GM12891 (cell line): ENCODE measurements at regions not wholly inside any gene's neighbourhood (a gene's known extent, or its start where the extent isn't known, plus 50 kb on each side); places are given as distances from the start of the nearest gene placed in this dataset.
"Not testable (repeated sequence)": the region's sequence is repeated elsewhere in the genome, so short reads cannot be mapped to it uniquely, and the experiment has no call there.

Source experiments
- DNase-seq: peaks from one replicate; pipeline ENCODE4 v3.0.0; 2011; ENCODE audit warnings: low spot score; ENCODE audit not compliant: insufficient read length
- FAIRE-seq: peaks from 2 replicates; lab custom pipeline; 2011; peaks lifted over from hg19 to GRCh38; lab: Jason Lieb, UNC
- PAX5 ChIP-seq: IDR thresholded peaks from 2 replicates; pipeline ENCODE4 v1.6.1; 2011; ENCODE audit warnings: low read length, moderate library complexity, mild to moderate bottlenecking; ENCODE audit not compliant: insufficient read depth, severe bottlenecking
- POLR2A ChIP-seq: IDR thresholded peaks from 2 replicates; pipeline ENCODE4 v1.6.1; 2011; ENCODE audit warnings: low read depth, low read length, control low read depth
- POLR2AphosphoS5 ChIP-seq: IDR thresholded peaks from 2 replicates; pipeline ENCODE4 v1.6.1; 2011; ENCODE audit warnings: low read depth, low read length, control low read depth
- POU2F2 ChIP-seq: IDR thresholded peaks from 2 replicates; pipeline ENCODE4 v1.6.1; 2011; ENCODE audit warnings: low read depth, mild to moderate bottlenecking, control low read depth, low read length, moderate library complexity
- SPI1 ChIP-seq: IDR thresholded peaks from 2 replicates; pipeline ENCODE4 v1.6.1; 2011; ENCODE audit warnings: low read depth, low read length, control low read depth
- TAF1 ChIP-seq: IDR thresholded peaks from 2 replicates; pipeline ENCODE4 v1.6.1; 2011; ENCODE audit warnings: low read depth, low read length, control low read depth

- DNase-seq = no peak
- FAIRE-seq = no peak
- TF ChIP-seq TAF1 = no peak
- no peak for TF ChIP-seq PAX5
Measured at GRCh38 chr12:128088926-128089325, 178.0 kb upstream of the TMEM132C start.

GRCh38 chr12:128089961-128090360, 177.0 kb upstream of the TMEM132C start:
- TF ChIP-seq POLR2A = no peak
- no peak for TF ChIP-seq PAX5
- TF ChIP-seq POLR2AphosphoS5 = no peak
- no peak for TF ChIP-seq TAF1
- TF ChIP-seq SPI1 = no peak
- TF ChIP-seq POU2F2 = no peak
- FAIRE-seq (no peak), DNase-seq (no peak)

DNA sequence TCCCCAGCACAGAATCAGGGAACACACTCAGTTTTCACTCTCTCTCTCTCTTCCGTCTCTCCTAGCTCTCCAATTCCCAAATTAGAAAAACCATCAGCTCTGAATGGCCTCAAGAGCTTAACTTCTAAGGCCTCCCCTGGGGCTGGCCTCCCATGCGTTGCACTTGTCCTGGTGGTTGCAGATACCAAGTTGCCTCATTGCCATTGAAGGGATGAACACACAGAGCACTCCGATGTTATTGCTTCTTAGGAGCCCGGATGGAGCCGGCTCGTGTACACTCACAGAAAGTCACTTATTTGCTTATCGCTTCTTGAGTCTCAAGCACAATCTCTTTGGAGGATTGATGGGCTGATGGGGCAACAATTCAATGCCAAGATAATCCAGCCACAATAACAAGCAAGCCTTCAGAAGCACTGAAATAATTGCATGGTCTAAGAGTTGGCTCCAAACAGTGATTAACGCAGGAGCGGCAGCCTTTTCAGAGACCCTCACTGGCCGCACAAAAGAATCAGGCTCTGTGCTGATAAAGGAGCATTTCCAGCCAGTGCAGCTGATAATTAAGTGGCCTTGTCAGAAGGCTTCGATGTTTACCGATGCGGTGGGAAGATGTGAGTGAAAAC, 175.8 kb upstream of the TMEM132C start:
- TF ChIP-seq POU2F2 (no peak), PAX5 (no peak), POLR2A (no peak), POLR2AphosphoS5 (no peak), TAF1 (no peak), SPI1 (no peak)
- FAIRE-seq (no peak), DNase-seq (no peak)

- TF ChIP-seq TAF1 (no peak), POLR2A (no peak), PAX5 (no peak), SPI1 (no peak), POLR2AphosphoS5 (no peak), POU2F2 (no peak)
- DNase-seq (no peak), FAIRE-seq (no peak)
Measured at GRCh38 chr12:128091951-128092382, 175.0 kb upstream of the TMEM132C start.

DNA sequence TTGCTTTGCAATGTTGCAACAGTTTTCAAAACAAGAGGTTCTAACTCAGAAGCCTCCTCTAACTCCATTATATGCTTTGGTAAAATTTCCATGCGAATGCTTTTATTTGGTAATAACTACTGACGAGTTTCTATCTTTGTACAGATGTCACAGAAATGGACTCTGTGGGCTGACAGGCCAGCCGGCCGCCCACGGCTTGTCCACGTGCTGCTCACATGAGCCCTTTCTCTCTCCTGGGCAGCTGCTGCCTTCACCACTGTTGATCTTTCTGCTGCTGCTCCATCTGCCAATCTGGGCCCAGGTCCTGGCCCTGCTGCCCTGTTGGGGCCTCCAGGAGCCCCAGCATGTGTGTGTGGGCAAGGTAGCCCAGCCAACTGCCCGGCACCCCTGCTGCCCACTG, 168.2 kb upstream of the TMEM132C start:
- DNase-seq (no peak), FAIRE-seq (no peak)
- TF ChIP-seq TAF1 (no peak), SPI1 (no peak), POU2F2 (no peak), PAX5 (no peak), POLR2A (no peak)

GRCh38 chr12:128103152-128103551, 163.8 kb upstream of the TMEM132C start:
- DNase-seq (no peak), FAIRE-seq (no peak)

GRCh38 chr12:128109236-128109635, 157.7 kb upstream of the TMEM132C start:
- FAIRE-seq (no peak), DNase-seq (no peak)
- TF ChIP-seq PAX5 (no peak), SPI1 (no peak), POLR2AphosphoS5 (no peak), TAF1 (no peak), POU2F2 (no peak), POLR2A (no peak)

More at GRCh38 chr12:128103152-128103551, 163.8 kb upstream of the TMEM132C start:
- no peak for TF ChIP-seq POU2F2
- no peak for TF ChIP-seq TAF1
- no peak for TF ChIP-seq PAX5
- no peak for TF ChIP-seq POLR2A
- no peak for TF ChIP-seq SPI1
- TF ChIP-seq POLR2AphosphoS5 = no peak

- FAIRE-seq (no peak), DNase-seq (no peak)
- TF ChIP-seq TAF1 (no peak), POLR2A (no peak), POU2F2 (no peak), POLR2AphosphoS5 (no peak), PAX5 (no peak), SPI1 (no peak)
Measured at GRCh38 chr12:128109636-128110035, 157.3 kb upstream of the TMEM132C start.

- TF ChIP-seq POU2F2 (no peak), SPI1 (no peak), TAF1 (no peak), POLR2A (no peak), PAX5 (no peak), POLR2AphosphoS5 (no peak)
- FAIRE-seq (no peak), DNase-seq (no peak)
Measured at GRCh38 chr12:128111333-128111732, 155.6 kb upstream of the TMEM132C start.

DNA sequence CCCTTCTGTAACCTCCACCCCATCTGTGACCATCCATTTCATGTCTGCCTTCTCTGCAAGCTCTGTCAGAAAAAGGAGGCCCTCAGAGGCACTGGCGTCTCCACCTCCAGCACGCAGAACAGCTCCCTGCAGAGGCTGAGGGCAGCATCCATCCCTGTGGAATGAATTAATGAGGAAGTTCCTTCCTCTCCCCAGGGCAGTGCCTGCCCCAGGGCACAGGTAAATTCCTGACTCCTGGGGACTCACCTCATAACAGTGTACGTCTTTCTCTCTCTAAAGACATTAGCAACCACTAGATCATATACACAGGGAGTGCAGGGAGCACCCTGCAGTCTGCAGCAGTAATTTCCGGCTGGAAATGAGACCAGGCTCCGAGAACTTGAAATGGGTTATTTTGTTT, 155.0 kb upstream of the TMEM132C start:
- FAIRE-seq (no peak), DNase-seq (no peak)
- no peak for TF ChIP-seq TAF1

- not testable (repeated sequence) for DNase-seq, FAIRE-seq
Measured at GRCh38 chr12:128113250-128113649, 153.7 kb upstream of the TMEM132C start.
